ENCODE measurements at regions not wholly inside any gene's neighbourhood (a gene's known extent, or its start where the extent isn't known, plus 50 kb on each side); places are given as distances from the start of the nearest gene placed in this dataset.

GRCh38 chr15:38050529-38051448, 116.3 kb downstream of the TMCO5A start:
- TF ChIP-seq EP300 (IDR thresholded peaks at IDR 0.05; ENCODE audit: borderline replicate concordance) (no peak), REST (IDR thresholded peaks at IDR 0.05; ENCODE audit: low read depth) (no peak), YY1 (IDR thresholded peaks at IDR 0.05; ENCODE audit: low read depth) (no peak), RAD21 (IDR thresholded peaks at IDR 0.05; ENCODE audit: low read depth) (no peak), TAF1 (IDR thresholded peaks at IDR 0.05; ENCODE audit: low read depth) (no peak)
